Occipital lobe (tissue), 1 donor: ENCODE measurements at regions not wholly inside any gene's neighbourhood (a gene's known extent, or its start where the extent isn't known, plus 50 kb on each side); places are given as distances from the start of the nearest gene placed in this dataset.
"Not testable (repeated sequence)": the region's sequence is repeated elsewhere in the genome, so short reads cannot be mapped to it uniquely, and the experiment has no call there.

Source experiments
- DNase-seq: peaks from one replicate; lab custom pipeline; 2025; lab: John Stamatoyannopoulos, UW

DNA sequence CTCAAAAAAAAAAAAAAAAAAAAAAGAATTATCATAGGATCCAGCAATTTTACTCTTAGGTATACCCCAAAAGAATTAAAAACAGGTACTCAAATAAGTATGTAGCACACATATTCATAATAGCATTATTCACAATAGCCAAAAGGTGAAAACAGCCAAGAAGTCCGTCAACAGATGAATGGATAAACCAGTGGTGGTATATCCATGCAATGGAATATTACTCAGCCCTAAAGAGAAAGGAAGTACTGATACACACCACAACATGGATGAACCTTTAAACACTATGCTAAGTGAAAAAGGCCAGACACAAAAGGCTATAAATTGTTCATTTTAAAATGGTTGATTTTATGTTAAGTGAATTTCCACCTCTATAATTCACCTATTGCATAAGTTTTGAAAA, 804.8 kb upstream of the AUTS2 start:
- no peak for DNase-seq

DNA sequence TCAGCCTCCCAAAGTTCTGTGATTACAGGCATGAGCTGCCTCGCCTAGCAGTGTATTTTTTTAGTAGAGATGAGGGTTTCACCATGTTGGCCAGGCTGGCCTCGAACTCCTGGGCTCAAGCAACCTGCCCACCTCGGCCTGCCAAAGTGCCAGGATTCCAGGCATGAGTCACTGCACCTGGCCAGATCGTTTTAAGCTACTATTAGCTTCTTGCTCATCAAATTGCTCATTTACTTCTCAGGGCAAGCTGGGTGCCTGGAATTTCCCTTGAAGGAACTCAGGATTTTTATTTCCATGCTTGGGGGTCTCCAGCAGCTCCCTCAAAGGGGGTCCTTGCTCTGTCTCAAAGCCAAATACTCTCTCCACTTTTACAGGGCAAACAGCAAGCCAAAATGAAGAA, 798.0 kb upstream of the AUTS2 start:
- DNase-seq, result no peak

DNA sequence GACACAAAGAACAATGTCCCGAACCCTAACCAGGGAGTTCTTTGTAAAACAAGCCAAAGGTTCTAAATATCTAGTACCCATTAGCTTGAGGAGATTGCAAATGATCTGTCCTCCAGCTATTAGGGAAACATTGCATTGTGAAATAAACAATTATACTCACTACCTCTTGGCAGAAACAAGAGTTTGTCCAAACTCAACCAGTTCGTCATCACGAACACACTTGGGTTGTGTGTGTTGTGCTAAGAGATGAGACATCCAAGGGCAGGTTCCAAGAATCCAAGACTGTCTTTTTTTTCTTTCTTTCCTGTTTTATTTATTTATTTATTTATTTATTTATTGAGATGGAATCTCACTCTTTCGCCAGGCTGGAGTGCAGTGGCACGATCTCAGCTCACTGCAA, 793.1 kb upstream of the AUTS2 start:
- DNase-seq, result no peak

DNA sequence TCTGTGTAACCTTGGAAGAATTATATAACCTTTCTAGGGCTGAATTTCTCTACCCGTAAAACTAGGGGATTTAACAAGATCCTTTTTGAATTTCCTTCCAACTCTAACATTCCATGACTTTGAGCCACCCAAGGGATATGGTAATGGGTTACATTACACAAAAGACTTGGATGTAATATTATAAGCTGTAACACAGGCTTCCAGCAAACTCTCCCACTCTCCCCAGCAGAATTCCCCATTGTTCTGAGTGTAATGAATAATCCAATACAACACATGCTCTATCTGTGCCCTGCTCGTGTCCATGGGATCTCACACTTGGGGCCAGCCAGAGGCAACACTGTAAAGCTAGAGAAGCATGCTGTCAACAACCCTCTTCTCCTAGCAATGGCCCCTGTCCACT, 790.6 kb upstream of the AUTS2 start:
- no peak for DNase-seq

DNA sequence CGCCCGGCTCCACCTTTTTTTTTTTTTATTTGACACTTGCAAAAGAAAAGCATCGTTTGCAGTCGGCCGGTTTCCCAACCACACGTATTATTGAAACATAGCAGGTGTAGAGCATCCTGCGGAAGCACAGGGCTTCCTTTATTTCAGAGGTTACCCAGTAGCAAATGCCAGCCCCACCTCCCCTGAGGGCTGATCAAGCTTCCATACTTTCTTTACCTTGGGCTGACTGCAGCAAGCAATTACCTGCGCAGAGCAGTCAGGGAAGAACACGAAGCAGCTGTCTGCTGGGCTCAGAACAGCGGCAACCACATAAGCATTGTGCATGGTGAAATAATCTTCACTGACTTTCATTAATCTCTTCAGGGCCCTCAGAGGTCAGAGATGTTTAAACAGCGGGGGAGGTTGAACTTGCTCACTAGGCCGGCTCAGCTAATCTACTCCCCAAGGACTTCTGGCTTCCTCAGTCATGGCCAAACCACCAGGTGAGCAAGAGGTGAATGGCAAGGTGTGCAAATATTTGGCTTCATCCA, 784.7 kb upstream of the AUTS2 start:
- DNase-seq, result no peak

DNA sequence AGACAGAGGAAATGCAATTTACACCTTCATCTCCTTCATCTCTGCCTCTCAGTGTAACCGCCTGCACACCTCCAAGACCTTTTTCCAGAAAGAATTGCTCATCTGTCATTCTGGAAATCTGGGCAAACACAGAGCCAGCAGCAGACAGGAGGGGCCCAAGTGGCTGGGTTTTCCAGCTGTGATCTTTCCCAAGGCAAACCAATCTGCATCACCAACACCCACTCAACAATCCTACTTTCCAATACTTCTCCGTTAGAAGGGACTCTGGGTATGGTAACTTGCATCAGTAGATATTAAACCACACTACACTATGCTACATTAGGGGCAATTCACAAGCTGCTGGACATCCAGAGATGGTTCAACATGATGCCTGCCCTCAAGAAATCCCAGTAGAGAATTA, 781.8 kb upstream of the AUTS2 start:
- no peak for DNase-seq

DNA sequence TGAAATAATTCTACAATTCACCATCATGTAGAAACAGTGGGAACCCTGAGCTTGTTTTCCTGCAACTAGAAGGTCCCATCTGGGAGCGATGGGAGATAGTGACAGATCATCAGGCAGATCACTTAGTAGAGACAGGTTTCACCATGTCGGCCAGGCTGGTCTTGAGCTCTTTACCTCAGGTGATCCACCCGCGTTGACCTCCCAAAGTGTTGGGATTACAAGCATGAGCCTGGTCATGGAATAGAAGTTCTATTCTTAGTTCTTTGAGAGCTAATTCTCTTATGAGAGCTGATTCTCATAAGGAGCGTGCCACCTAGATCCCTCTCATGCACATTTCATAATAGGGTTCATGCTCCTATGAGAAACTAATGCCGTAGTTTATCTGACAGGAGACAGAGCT, 778.0 kb upstream of the AUTS2 start:
- DNase-seq, result no peak

DNA sequence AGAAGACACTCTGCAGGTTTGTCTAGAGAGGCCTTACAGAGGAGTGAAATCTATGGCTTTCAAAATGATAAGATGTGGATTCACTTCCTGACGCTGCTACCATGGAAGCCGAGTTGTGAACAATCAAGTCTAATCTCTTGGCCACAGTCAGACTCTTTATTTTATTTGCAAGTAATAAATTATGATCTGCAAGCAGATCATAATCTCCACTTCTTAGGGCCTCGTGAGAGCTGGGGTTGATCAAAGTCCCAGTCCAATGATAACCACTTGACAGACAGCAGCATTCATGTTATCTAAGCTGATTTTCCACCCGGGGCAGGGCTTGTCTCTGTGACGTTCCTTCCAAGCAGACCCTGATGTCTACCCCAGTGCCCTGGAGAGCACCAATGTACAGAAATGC, 776.4 kb upstream of the AUTS2 start:
- DNase-seq, result no peak

DNA sequence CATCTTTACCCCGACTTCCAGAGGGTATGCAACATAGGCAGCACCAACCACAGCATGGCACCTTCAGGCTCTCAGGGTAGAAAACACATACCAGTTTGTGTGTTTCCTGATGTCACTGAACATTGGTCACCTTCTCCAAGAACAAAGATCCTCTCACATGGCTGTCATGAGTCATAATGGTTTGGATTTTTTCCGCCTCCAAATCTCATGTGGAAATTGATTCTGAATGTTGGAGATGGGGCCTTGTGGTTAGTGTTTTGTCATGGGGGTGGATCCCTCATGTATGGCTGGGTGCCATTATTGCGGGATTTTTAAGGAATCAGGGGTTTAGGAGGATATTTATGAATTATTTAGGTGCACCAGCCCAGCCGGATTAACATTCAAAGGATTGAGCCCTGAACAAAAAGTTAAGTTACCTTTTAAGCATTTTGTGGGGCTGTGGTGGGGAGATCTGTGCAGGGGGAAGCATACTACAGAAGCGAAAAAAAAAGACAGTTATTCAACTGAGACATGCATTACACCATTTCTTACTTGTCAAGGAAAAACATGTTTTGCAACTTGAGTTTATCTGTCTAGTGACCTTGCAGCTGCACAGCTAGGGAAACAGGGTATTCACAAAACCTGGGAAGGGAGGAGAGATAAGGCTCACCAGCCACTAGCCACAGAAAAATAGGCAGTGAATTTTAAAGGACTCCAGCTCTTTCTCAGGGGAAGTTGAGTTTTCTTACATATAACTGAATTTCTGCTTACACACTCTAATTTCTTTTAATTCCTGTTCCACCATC, 774.1 kb upstream of the AUTS2 start:
- DNase-seq, result no peak

DNA sequence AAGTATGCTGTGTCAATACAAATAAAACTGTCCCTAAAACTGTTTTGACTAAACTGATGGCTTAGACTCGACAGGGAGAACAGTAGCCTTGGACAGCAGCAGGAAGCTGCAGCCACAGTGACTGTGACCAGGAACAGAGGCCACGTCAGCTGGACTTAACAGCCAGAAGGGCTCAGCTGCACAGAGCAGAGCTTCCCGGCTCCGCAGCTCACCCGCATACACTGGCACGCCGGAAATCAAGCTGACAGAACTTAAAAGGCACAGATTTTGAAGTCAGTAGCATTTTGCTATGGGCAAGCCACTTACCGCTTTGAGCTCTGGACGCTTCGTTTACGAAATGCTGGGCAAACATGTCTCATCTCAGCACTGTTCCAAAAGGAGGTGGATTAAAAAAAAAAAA, 769.7 kb upstream of the AUTS2 start:
- no peak for DNase-seq

DNA sequence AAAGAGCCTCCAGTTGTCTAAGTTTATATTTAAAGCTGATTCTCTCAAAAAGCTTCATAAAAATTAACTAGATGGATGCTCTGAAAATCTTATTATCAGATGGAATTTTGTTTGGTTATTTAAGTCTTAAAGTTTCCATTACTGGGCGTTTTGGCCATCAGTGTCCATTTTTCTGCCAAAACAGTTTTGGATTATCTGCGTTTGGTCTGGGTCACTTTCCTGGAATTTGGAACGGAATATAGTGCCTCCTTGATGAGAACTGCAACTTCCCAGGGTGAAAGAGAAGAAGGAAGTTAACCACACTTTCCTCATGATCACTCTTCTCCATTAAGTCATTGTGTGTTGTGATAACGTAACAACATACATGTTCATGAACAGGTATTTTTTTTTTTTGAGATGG, 764.9 kb upstream of the AUTS2 start:
- no peak for DNase-seq

DNA sequence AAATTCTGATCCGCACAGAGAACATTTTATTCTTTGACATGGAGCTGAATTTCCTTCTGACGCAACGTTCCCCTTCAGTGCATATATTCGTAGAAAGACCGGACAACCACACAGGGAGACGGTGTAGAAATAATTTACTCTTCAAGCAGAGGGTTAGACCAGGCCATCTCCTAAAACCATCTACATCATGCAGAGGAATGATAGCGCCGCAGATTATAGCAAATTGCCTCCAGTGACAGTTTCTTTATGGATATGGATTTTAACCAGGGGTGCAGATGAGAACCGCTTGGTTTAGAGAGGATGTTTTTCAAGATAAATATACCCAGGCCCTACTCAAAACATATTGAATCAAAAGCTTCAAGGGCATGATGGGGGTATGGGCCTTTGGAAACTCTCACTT, 759.3 kb upstream of the AUTS2 start:
- DNase-seq, result no peak

DNA sequence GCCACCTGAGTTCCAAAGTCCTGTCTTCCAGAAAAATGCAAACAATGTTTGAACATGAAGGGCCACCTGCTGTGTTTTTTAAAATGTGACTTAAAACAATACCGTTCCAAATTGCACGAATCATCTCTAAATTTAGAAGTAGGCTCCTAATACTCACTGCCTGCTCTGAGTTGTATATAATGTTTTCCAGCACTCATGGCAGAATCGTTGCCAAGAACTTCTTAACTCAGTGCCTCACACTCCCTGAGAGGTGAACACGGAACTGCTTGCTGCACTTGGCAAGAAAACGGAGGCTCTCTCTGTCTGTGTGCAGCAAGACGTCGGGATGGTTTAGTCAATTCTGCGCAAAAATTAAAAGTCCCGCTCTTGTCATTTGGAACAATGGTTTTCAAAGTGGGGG, 757.3 kb upstream of the AUTS2 start:
- peak; percentile 2 for DNase-seq

DNA sequence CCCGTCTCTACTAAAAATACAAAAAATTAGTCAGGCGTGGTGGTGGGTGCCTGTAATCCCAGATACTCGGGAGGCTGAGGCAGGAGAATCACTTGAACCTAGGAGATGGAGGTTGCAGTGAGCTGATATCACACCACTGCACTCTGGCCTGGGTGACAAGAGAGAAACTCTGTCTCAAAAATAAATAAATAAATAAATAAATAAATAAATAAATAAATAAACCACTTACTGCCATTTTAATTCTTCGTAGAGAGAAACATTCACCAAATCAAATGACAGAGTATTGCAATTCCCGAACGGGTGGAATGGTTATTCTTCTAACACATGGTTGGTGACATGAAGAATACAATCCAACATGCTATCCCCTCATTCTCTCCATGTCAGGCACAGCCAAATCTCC, 754.3 kb upstream of the AUTS2 start:
- DNase-seq, result not testable (repeated sequence)

DNA sequence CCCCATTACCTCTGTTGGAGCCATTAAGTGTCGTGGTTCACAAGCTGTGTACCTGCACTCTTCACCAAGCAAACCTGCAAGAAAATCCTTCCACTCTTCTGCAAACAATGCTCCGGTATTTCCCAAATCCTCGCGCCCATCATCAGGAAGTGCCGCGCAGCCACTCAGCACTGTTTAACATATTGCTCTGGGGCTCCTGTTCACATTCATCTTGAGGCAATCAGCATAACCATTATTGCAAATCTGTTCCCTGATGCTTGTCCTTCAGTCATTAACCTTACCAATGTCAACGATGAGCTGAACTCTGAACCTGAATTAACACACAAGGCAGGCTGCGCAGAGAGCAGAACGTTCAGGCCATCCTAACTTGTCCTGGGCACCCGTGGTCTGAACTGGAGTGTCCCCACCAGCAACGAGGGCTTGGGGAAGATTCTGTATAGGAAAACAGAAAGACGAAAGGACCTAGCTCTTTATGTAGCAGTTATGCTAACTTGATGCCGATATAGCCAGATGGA, 751.4 kb upstream of the AUTS2 start:
- no peak for DNase-seq

DNA sequence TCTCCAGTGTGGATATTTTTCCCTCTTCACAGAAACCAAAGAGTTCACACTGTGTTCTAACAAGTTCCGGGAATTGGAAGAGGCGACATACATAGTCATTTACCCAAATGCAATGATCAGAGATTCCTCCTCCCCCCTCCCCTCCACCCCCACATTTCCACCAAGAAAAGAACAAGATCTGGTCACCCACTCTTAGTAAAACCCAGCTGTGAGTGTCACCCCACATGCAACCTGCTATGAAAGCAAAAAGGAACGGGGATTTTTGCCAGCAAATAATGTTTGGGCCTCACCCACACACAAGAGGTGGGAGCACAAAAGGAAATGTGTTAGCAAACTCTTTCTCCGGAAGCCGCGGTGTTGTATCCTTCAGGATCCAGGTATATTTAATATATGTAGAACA, 745.0 kb upstream of the AUTS2 start:
- DNase-seq, result peak; percentile 13

DNA sequence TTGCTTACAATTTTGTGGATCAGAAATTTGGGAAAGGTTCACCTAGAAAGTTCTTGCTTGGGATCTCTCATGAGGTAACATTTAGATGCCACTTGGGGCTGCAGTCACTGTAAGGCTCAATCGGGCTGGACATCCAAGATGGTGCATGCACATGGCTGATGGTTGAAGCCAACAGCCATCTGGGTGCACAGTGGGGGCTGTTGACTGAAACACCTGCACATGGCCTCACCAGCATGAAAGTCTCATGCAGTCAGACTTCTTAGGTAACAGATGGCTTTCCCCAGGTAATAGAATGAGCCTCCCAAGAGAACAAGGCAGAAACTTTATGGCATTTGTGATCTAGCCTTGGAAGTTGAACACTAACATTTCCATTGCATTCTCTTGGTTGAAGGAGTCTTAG, 740.7 kb upstream of the AUTS2 start:
- DNase-seq, result no peak

DNA sequence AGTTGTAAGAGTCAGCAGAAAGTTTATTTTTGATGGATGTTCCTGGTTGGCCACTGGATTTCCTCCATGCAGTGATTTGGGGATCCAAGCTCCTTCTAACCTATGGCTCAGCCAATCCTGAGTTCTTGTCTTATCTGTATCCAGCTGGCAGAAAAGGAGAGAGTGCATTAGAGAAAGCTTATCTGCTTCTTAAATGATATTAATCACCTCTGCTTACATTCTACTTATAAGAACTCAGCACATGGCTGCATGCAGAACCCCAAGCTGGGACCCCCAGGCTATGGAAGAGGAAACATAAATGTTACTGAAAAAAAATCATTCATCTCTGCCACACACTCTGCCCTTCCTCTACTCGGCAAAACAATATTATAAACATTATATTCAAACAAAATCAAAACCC, 739.8 kb upstream of the AUTS2 start:
- DNase-seq, result no peak

DNA sequence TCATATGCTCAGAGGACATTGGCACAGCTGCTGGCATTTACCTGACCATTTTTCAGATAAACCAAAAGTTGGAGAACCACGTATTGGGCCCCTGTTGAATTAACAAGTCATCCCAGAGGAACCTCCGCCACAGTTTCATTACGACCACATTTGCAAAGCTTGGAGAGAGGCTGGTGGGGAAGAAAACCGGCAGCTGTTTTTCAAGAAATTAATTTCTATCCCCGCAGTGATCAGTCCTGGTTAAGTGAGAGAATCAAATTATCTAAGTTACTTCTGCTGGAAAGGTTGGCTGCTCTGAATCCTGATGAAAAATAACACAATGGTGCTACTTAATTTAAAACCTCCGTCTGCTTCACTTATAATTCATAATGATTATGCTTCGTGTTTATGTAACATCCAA, 737.1 kb upstream of the AUTS2 start:
- DNase-seq, result no peak

DNA sequence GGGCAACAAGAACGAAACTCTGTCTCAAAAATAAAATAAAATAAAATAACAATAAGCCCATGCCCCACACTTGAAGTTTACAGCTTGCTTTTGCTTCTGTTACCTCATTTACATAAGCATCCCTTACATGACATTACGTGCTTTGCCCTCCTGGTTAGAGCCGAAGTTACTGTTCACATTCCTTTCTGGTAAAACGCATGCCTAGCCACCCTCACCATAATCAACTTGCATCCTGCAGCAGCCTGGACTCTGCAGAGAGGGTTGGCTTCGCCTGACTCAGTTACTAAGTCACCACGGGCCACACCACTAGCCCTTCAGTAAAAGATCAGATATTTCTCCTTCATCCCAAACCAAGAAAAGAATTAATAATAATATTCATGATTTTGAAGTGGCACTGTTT, 736.0 kb upstream of the AUTS2 start:
- no peak for DNase-seq

DNA sequence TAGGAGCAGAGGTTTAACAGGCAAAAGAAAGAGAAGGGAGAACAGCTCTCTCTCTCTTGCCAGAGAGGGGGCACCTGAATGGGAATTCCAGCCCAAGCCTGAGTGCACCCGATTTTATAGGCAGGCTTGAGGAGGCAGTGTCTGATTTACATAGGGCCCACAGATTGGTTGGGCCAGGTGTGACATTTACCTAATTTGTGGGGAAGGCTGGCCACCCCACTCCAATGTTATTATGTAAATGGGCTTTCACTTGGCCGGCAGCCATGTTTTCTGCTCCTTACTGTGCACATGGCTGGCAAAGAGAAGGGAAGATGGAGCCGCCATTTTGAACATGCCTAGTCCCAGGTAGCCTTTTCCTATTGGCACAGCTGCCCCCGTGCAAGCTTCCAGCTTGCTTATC, 735.5 kb upstream of the AUTS2 start:
- DNase-seq, result no peak

DNA sequence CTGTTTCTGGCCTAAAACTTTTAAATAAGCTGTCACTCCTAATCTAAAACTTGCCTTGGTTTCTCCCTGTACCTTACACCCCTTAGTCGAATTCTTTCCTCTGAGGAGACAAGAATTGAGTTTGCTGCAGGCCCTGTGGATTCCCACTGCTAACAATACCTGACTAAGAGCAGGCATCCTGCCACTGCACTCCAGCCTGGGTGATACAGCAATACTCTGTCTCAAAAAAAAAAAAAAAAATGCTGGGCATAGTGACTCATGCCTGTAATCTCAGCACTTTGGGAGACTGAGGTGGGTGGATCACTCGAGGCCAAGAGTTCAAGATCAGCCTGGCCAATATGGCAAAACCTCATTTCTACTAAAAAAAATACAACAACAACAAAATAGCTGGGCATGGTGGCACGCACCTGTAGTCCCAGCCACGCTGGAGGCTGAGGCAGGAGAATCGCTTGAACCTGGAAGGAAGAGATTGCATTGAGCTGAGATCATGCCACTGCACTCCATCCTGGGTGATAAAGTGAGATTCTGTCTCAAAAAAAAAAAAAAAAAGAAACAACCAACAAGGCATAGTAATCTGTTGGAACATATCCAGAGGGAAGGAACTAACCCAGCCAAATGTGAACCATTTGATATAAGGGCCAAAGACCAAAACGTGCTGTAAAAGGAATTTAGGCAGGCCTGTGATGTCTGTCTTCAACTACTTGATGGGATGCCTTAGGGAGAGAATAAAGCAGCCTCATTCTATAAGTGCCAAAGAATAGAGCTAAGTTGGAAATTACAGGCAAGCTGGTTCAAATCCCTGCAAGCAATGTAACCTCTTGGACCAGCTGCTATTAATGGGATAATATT, 732.7 kb upstream of the AUTS2 start:
- no peak for DNase-seq

DNA sequence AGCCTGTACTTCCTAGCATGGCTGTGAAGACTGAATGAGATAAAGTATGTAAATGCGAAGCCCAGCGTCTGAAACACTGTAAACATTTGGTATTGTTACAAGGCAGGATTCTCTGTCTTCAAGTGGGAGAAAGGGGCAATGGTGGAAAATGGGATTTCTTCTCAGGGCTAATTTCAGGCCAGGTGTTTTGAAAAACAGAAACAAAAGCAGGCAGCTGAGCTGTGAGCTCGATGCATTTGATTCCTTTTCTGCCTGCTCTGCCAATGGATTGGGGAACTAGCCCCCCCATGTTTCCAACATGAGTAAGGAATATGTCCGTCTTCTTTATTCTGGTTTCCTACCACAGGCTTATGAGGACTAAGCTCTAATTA, 732.1 kb upstream of the AUTS2 start:
- DNase-seq, result no peak
